ENCODE measurements at regions not wholly inside any gene's neighbourhood (a gene's known extent, or its start where the extent isn't known, plus 50 kb on each side); places are given as distances from the start of the nearest gene placed in this dataset.

DNA sequence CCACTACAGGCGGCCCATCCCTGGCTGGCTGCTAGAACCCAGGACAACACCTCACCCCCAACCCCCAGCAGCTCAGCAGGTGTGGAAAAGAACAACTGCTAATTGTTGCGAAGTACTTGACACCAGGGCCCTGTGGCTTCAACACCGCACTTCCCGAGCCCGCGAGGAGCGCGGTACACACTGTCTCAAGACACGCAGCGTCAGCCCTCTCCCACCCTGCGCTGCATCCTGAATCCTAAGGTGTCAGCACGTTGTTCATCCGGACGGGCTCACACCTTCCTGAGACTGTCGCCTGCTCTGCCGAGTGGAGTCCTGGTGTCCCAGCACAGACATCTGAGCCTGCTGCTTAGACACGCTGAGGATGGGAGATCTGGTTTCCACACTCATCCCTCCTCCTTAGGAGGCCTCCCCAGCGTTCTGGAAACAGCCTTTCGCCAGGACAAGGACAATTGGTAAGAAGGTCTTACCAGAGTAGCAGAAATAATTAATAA is 1336.2 kb downstream of the BRD1 start (continued):
- TF ChIP-seq, protein P1, sequence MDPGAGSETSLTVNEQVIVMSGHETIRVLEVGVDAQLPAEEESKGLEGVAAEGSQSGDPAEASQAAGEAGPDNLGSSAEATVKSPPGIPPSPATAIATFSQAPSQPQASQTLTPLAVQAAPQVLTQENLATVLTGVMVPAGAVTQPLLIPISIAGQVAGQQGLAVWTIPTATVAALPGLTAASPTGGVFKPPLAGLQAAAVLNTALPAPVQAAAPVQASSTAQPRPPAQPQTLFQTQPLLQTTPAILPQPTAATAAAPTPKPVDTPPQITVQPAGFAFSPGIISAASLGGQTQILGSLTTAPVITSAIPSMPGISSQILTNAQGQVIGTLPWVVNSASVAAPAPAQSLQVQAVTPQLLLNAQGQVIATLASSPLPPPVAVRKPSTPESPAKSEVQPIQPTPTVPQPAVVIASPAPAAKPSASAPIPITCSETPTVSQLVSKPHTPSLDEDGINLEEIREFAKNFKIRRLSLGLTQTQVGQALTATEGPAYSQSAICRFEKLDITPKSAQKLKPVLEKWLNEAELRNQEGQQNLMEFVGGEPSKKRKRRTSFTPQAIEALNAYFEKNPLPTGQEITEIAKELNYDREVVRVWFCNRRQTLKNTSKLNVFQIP (CRISPR knock-in tag; IDR thresholded peaks at IDR 0.05; ENCODE audit: borderline replicate concordance, low read depth): no peak
- TF ChIP-seq ZC3H10 (CRISPR knock-in tag; IDR thresholded peaks at IDR 0.05): no peak
- TF ChIP-seq, protein P2, sequence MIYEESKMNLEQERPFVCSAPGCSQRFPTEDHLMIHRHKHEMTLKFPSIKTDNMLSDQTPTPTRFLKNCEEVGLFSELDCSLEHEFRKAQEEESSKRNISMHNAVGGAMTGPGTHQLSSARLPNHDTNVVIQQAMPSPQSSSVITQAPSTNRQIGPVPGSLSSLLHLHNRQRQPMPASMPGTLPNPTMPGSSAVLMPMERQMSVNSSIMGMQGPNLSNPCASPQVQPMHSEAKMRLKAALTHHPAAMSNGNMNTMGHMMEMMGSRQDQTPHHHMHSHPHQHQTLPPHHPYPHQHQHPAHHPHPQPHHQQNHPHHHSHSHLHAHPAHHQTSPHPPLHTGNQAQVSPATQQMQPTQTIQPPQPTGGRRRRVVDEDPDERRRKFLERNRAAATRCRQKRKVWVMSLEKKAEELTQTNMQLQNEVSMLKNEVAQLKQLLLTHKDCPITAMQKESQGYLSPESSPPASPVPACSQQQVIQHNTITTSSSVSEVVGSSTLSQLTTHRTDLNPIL (CRISPR knock-in tag; IDR thresholded peaks at IDR 0.05; ENCODE audit: low read depth): no peak
- TF ChIP-seq RARB (CRISPR knock-in tag; IDR thresholded peaks at IDR 0.05): no peak
- no peak for TF ChIP-seq ISL1 (CRISPR knock-in tag; IDR thresholded peaks at IDR 0.05)
- TF ChIP-seq ZFP30 (CRISPR knock-in tag; IDR thresholded peaks at IDR 0.05): no peak
- no peak for TF ChIP-seq SNAI2 (CRISPR knock-in tag; IDR thresholded peaks at IDR 0.05)
- no peak for TF ChIP-seq TCF4 (CRISPR knock-in tag; IDR thresholded peaks at IDR 0.05; ENCODE audit: borderline replicate concordance)
- no peak for TF ChIP-seq ARNTL (CRISPR knock-in tag; IDR thresholded peaks at IDR 0.05; ENCODE audit: borderline replicate concordance, low read depth)
- no peak for TF ChIP-seq GLIS3 (CRISPR knock-in tag; IDR thresholded peaks at IDR 0.05)

DNA sequence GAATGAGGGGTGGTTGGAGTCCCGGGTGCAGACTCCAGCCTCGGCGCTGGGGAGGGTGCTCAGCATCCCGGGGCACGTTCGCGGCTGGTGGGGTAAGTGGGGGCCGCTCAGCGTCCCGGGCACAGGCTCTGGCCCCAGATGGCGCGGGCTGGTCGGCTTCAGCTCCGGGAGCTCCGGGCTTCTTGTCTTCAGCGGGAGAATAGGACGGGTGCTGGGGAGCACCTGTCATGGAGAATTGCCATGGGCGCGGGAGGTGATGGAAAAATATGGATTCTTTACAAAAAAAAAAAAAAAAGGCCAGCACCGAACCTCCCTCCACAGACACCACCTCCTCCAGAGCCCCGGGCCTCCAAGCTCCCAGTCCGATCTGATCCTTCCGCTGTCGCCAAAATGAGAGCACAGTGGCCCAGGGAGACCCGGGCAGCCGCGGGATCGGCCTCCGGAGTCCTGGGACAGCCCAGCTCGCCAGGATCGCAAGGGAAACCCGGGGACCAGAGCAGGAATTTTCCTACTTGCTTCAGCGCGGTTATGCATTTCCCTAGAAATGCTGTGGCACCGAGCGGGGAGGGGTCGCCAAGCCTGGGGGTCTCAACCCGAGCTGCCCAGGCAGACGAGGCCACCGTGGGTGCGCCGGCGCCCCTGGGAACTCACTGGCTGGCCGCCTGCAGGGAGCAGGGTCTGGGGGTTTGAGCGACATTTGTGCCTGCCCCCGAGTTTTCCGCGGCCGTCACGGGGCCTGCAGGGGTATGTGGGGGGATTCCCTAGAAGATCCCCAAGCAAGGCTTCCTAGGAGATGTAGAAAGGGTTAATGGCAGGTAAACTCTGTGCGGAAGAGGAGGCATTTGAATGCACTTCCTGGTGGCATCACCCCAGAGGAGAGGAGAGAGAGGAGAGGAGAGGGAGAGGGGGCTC is 1336.9 kb downstream of the BRD1 start:
- ATAC-seq: no peak
- TF ChIP-seq, protein P3, sequence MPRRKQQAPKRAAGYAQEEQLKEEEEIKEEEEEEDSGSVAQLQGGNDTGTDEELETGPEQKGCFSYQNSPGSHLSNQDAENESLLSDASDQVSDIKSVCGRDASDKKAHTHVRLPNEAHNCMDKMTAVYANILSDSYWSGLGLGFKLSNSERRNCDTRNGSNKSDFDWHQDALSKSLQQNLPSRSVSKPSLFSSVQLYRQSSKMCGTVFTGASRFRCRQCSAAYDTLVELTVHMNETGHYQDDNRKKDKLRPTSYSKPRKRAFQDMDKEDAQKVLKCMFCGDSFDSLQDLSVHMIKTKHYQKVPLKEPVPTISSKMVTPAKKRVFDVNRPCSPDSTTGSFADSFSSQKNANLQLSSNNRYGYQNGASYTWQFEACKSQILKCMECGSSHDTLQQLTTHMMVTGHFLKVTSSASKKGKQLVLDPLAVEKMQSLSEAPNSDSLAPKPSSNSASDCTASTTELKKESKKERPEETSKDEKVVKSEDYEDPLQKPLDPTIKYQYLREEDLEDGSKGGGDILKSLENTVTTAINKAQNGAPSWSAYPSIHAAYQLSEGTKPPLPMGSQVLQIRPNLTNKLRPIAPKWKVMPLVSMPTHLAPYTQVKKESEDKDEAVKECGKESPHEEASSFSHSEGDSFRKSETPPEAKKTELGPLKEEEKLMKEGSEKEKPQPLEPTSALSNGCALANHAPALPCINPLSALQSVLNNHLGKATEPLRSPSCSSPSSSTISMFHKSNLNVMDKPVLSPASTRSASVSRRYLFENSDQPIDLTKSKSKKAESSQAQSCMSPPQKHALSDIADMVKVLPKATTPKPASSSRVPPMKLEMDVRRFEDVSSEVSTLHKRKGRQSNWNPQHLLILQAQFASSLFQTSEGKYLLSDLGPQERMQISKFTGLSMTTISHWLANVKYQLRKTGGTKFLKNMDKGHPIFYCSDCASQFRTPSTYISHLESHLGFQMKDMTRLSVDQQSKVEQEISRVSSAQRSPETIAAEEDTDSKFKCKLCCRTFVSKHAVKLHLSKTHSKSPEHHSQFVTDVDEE (CRISPR knock-in tag; IDR thresholded peaks at IDR 0.05): no peak
- no peak for TF ChIP-seq PPARA (CRISPR knock-in tag; IDR thresholded peaks at IDR 0.05; ENCODE audit: borderline replicate concordance)
- TF ChIP-seq ZNF8 (CRISPR knock-in tag; IDR thresholded peaks at IDR 0.05): no peak
- TF ChIP-seq ZFP3 (CRISPR knock-in tag; IDR thresholded peaks at IDR 0.05): no peak
- no peak for TF ChIP-seq GLIS3 (CRISPR knock-in tag; IDR thresholded peaks at IDR 0.05)
- no peak for TF ChIP-seq CSDC2 (CRISPR knock-in tag; IDR thresholded peaks at IDR 0.05)
- TF ChIP-seq ESRRG (CRISPR knock-in tag; IDR thresholded peaks at IDR 0.05): no peak
- TF ChIP-seq, protein P4, sequence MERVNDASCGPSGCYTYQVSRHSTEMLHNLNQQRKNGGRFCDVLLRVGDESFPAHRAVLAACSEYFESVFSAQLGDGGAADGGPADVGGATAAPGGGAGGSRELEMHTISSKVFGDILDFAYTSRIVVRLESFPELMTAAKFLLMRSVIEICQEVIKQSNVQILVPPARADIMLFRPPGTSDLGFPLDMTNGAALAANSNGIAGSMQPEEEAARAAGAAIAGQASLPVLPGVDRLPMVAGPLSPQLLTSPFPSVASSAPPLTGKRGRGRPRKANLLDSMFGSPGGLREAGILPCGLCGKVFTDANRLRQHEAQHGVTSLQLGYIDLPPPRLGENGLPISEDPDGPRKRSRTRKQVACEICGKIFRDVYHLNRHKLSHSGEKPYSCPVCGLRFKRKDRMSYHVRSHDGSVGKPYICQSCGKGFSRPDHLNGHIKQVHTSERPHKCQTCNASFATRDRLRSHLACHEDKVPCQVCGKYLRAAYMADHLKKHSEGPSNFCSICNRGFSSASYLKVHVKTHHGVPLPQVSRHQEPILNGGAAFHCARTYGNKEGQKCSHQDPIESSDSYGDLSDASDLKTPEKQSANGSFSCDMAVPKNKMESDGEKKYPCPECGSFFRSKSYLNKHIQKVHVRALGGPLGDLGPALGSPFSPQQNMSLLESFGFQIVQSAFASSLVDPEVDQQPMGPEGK (CRISPR knock-in tag; IDR thresholded peaks at IDR 0.05; ENCODE audit: borderline replicate concordance): no peak
- TF ChIP-seq, protein P2 (CRISPR knock-in tag; IDR thresholded peaks at IDR 0.05; ENCODE audit: low read depth): no peak
- TF ChIP-seq RARB (CRISPR knock-in tag; IDR thresholded peaks at IDR 0.05): no peak
- TF ChIP-seq ZNF70 (CRISPR knock-in tag; IDR thresholded peaks at IDR 0.05): no peak
- no peak for TF ChIP-seq TCF4 (CRISPR knock-in tag; IDR thresholded peaks at IDR 0.05; ENCODE audit: borderline replicate concordance)
- no peak for TF ChIP-seq ZFP30 (CRISPR knock-in tag; IDR thresholded peaks at IDR 0.05)
- TF ChIP-seq, protein P5, sequence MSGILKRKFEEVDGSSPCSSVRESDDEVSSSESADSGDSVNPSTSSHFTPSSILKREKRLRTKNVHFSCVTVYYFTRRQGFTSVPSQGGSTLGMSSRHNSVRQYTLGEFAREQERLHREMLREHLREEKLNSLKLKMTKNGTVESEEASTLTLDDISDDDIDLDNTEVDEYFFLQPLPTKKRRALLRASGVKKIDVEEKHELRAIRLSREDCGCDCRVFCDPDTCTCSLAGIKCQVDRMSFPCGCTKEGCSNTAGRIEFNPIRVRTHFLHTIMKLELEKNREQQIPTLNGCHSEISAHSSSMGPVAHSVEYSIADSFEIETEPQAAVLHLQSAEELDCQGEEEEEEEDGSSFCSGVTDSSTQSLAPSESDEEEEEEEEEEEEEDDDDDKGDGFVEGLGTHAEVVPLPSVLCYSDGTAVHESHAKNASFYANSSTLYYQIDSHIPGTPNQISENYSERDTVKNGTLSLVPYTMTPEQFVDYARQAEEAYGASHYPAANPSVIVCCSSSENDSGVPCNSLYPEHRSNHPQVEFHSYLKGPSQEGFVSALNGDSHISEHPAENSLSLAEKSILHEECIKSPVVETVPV (CRISPR knock-in tag; IDR thresholded peaks at IDR 0.05): no peak
- TF ChIP-seq BACH2 (CRISPR knock-in tag; IDR thresholded peaks at IDR 0.05; ENCODE audit: borderline replicate concordance): no peak
- TF ChIP-seq ARNTL (CRISPR knock-in tag; IDR thresholded peaks at IDR 0.05; ENCODE audit: borderline replicate concordance, low read depth): no peak
- TF ChIP-seq SNAI2 (CRISPR knock-in tag; IDR thresholded peaks at IDR 0.05): no peak

All from SK-N-SH treated with all-trans-retinoic acid at 6 μM for 48 hours (cell line).